ENCODE measurements at regions not wholly inside any gene's neighbourhood (a gene's known extent, or its start where the extent isn't known, plus 50 kb on each side); places are given as distances from the start of the nearest gene placed in this dataset.

- no peaks in the 10 kb centered on the region for H4K20me1 ChIP-seq (replicated peaks in 1 of 2; ENCODE audit: control insufficient read depth in 1 of 2, insufficient read depth in 2 of 2, low read length in 2 of 2)
Observed at GRCh38 chr6:12459945-12460661, 169.9 kb downstream of the EDN1 start.

More at GRCh38 chr6:12459945-12460661, 169.9 kb downstream of the EDN1 start:
- Histone ChIP-seq H3K36me3 (ENCODE audit: control insufficient read depth in 2 of 4, insufficient read depth in 4 of 4, low read length in 3 of 4) (no peaks in the 10 kb centered on the region), H4K8ac (ENCODE audit: extremely low read depth, insufficient read depth, low read length) (no peak overlapping the region), H2BK5ac (ENCODE audit: low read depth, low read length) (no peak overlapping the region), H3K56ac (replicated peaks; ENCODE audit: insufficient read length, low read depth, low read length) (no peak overlapping the region), H2AFZ (ENCODE audit: low read length) (no peak overlapping the region), H3K4me3 (ENCODE audit: extremely low read depth in 1 of 4, insufficient read depth in 2 of 4, low read depth in 3 of 4, low read length in 4 of 4) (no peak overlapping the region), H3K9me3 (ENCODE audit: insufficient read depth in 2 of 2, low read depth in 1 of 2, low read length in 1 of 2) (no peaks in the 10 kb centered on the region), H3K4me1 (replicated peaks in 1 of 4; ENCODE audit: control insufficient read depth in 3 of 4, insufficient read depth in 4 of 4, low read length in 3 of 4) (peaks cover 0 to 17% (median 5%) of the 10 kb centered on the region in 4 experiments; a peak in 4 of 7 replicates), H3K14ac (ENCODE audit: insufficient read length) (no peak overlapping the region), H4K91ac (replicated peaks; ENCODE audit: insufficient read length, low read length) (no peak overlapping the region), H3K27me3 (replicated peaks in 1 of 4; ENCODE audit: control insufficient read depth in 3 of 4, extremely low read depth in 1 of 4, insufficient read depth in 3 of 4, low read length in 3 of 4) (peaks cover 14 to 30% (median 18%) of the 10 kb centered on the region in 4 experiments; a peak in 5 of 7 replicates), H2BK20ac (ENCODE audit: low read length) (no peak overlapping the region), H3K4ac (replicated peaks; ENCODE audit: insufficient read length, low read depth, low read length) (no peak overlapping the region), H3K23ac (ENCODE audit: insufficient read length) (no peak overlapping the region), H2BK15ac (ENCODE audit: low read length) (no peak overlapping the region), H2BK12ac (ENCODE audit: low read depth, low read length) (no peak overlapping the region), H2AK5ac (ENCODE audit: low read depth, low read length) (no peak overlapping the region), H3K9ac (replicated peaks in 1 of 4; ENCODE audit: extremely low read depth in 1 of 4, low read depth in 3 of 4, low read length in 3 of 4) (no peak overlapping the region), H4K5ac (ENCODE audit: insufficient read length, low read depth, low read length) (no peak overlapping the region), H2BK120ac (replicated peaks; ENCODE audit: low read depth, low read length) (no peak overlapping the region), H3K4me2 (ENCODE audit: insufficient read depth in 1 of 2, low read depth in 2 of 2, low read length in 2 of 2) (no peak overlapping the region; a peak in 1 of 4 replicates), H3K18ac (ENCODE audit: extremely low read depth, low read length) (no peak overlapping the region), H3K27ac (ENCODE audit: low read depth, low read length) (no peak overlapping the region), H3K79me1 (ENCODE audit: low read depth, low read length) (no peaks in the 10 kb centered on the region), H3K79me2 (ENCODE audit: control insufficient read depth in 1 of 2, insufficient read depth in 2 of 2, low read length in 2 of 2) (no peaks in the 10 kb centered on the region), H3K23me2 (ENCODE audit: low read depth, low read length) (no peaks in the 10 kb centered on the region)
- no peak for DNase-seq (ENCODE audit: low read depth in 1 of 2, low spot score in 2 of 2)
- ChIA-PET CTCF (ENCODE audit: partially characterized antibody) (no interaction called here), POLR2A (ENCODE audit: partially characterized antibody) (no interaction called here)
- TF ChIP-seq KDM4A (IDR thresholded peaks at IDR 0.05; ENCODE audit: low read depth, low read length, severe bottlenecking) = no peak
- TF ChIP-seq TBP (IDR thresholded peaks at IDR 0.05; ENCODE audit: low read depth, low read length) = no peak
- no peak for TF ChIP-seq EGR1 (IDR thresholded peaks at IDR 0.05; ENCODE audit: borderline replicate concordance, low read depth, low read length)
- TF ChIP-seq POLR2A (IDR thresholded peaks at IDR 0.05; ENCODE audit: control extremely low read depth in 1 of 2, low read depth in 2 of 2, low read length in 2 of 2) = no peak
- FAIRE-seq = no peak
- WGBS, 2 experiments (ENCODE audit: extremely low coverage in 1 of 2, insufficient coverage in 1 of 2, insufficient read length in 1 of 2, insufficient replicate concordance in 2 of 2, low coverage in 1 of 2, low lambda C conversion rate in 2 of 2, missing lambda C conversion rate in 1 of 2) = 86% methylated on average over 7 of the region's 7 CpGs; no CpG with 5 or more reads in 1 of the 2 experiments

All from H1 (cell line).